Tibial nerve (tissue), 4 donors: ENCODE measurements at regions not wholly inside any gene's neighbourhood (a gene's known extent, or its start where the extent isn't known, plus 50 kb on each side); places are given as distances from the start of the nearest gene placed in this dataset.

Experiments
- DNase-seq, 2 donors: peaks; one replicate each; pipeline ENCODE4 v3.0.0-alpha.2; 2019; ENCODE audit warnings: low spot score in 2 of 2
- H3K27ac ChIP-seq, 4 donors: fragments of 200-600 bp; sonication (generic) in 3 of 4; one replicate each; pipeline ENCODE4 v1.5.1; 2017 to 2019; ENCODE audit warnings: mild to moderate bottlenecking in 1 of 4
- H3K27me3 ChIP-seq, 2 donors: fragments of 200-600 bp; sonication (generic) in 1 of 2; one replicate each; pipeline versions ENCODE4 v1.5.1 to v1.6.0; 2017 to 2019
- H3K36me3 ChIP-seq, 3 donors: fragments of 200-600 bp; sonication (generic); one replicate each; pipeline ENCODE4 v1.5.1; 2018 to 2019
- H3K4me1 ChIP-seq, 4 donors: fragments of 200-600 bp; sonication (generic) in 3 of 4; one replicate each; pipeline ENCODE4 v1.5.1; 2017 to 2019
- H3K4me3 ChIP-seq, 4 donors: fragments of 200-600 bp; sonication (generic) in 3 of 4; one replicate each; pipeline ENCODE4 v1.5.1; 2017 to 2019; ENCODE audit warnings: mild to moderate bottlenecking in 1 of 4, moderate library complexity in 1 of 4
- H3K9me3 ChIP-seq, 4 donors: fragments of 200-600 bp; sonication (generic) in 3 of 4; one replicate each; pipeline ENCODE4 v1.5.1; 2017 to 2019
- CTCF ChIP-seq, 5 experiments: fragments of 200-600 bp in 3 of 5; fragments of 450-650 bp in 2 of 5; sonication (generic) in 3 of 5; IDR thresholded peaks; one replicate each; pipeline ENCODE4 v1.5.1; 2016 to 2019; ENCODE audit warnings: antibody characterized with exemption in 5 of 5, mild to moderate bottlenecking in 3 of 5, moderate library complexity in 2 of 5
- EP300 ChIP-seq, 2 donors: sonication (generic); formaldehyde crosslinking; IDR thresholded peaks; one replicate each; pipeline ENCODE4 v1.6.1; 2017; ENCODE audit warnings: antibody characterized with exemption in 2 of 2, mild to moderate bottlenecking in 1 of 2
- POLR2A ChIP-seq, 2 donors: fragments of 450-650 bp; IDR thresholded peaks; one replicate each; pipeline ENCODE4 v1.6.1; 2017; ENCODE audit warnings: antibody characterized with exemption in 2 of 2, mild to moderate bottlenecking in 2 of 2, moderate library complexity in 2 of 2
- WGBS, 2 donors: methylation state at CpG; one replicate each; pipeline ENCODE4 v1.1.5; 2018; 5-methylcytosine and 5-hydroxymethylcytosine counted together

DNA sequence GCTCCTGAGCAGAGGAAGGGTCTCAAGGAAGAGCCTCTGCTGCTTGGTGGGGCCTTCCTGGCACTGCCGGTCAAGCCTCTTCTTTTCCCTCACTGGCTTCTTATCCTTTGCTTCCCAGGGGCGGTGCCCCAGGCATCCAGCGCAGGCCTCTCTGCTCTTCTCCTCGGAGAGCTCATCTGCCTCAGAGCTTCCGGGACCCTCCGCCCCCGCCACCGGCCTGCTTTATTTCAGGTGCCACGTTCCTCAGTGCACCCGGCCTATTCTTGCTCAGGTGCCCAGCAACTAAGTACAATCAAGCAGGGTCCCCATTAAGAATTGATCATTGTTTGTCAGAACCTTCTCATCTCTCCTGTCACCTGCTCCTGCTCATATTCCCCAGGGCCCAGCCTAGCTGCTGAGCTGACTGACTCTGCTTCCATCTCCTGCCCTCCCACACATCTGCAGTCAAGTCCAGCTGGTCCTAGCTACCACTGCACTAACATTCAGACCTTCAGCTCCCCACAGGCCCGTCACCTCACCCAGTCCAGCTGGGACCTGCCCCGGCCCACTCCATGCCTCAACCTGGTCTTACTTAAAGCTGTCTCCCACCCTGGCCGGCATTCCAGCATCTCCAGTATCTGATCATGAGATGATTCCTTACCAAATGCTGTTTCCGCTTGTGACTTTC, 114.3 kb upstream of the BOD1 start:
- no peak for DNase-seq
- no peak for TF ChIP-seq POLR2A (IDR thresholded peaks at IDR 0.05)
- TF ChIP-seq CTCF (IDR thresholded peaks at IDR 0.05), result no peak
- no peak for TF ChIP-seq EP300 (IDR thresholded peaks at IDR 0.05)
- 83 to 90% methylated on average over 14 of the region's 14 CpGs for WGBS, 2 donors

GRCh38 chr5:173733021-173733420, 116.6 kb upstream of the BOD1 start:
- Histone ChIP-seq H3K4me3 (no peak overlapping the region), H3K9me3 (no peaks in the 10 kb centered on the region), H3K4me1 (no peaks in the 10 kb centered on the region), H3K27me3 (no peaks in the 10 kb centered on the region), H3K27ac (no peak overlapping the region), H3K36me3 (no peaks in the 10 kb centered on the region)
- WGBS, 2 donors, result 80 to 81% methylated on average over 5 of the region's 5 CpGs
- no peak for TF ChIP-seq CTCF (IDR thresholded peaks at IDR 0.05)
- TF ChIP-seq POLR2A (IDR thresholded peaks at IDR 0.05), result no peak
- TF ChIP-seq EP300 (IDR thresholded peaks at IDR 0.05), result no peak
- no peak for DNase-seq

More for the DNA sequence above, 114.3 kb upstream of the BOD1 start:
- Histone ChIP-seq H3K4me1 (no peaks in the 10 kb centered on the region), H3K27ac (no peak overlapping the region), H3K4me3 (no peak overlapping the region), H3K9me3 (peaks cover 0 to 5% (median 2%) of the 10 kb centered on the region in 4 donors), H3K27me3 (no peaks in the 10 kb centered on the region), H3K36me3 (no peaks in the 10 kb centered on the region)

DNA sequence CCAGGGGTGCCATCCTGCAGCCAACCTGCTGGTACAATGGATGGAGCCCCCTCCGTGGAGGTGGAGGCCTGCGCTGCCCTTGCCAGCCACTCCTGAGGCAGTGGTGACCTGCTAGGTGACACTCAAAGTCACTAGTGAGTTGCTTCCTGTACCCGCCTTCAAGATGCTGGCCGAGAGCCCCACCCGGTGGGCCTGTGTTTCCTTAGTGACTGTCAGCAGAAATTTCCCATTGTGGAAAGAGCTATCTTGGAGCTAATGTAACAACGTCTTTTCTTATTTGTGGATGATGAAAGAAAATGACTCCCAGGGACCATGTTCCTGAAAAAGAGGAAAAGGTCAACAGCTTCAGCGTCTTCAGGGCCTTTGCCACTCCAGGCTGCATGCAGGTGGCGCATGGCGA, 117.0 kb upstream of the BOD1 start:
- Histone ChIP-seq H3K36me3 (no peaks in the 10 kb centered on the region), H3K9me3 (no peaks in the 10 kb centered on the region), H3K27ac (no peak overlapping the region), H3K27me3 (no peaks in the 10 kb centered on the region), H3K4me1 (no peaks in the 10 kb centered on the region), H3K4me3 (no peak overlapping the region)
- TF ChIP-seq CTCF (IDR thresholded peaks at IDR 0.05) (no peak), EP300 (IDR thresholded peaks at IDR 0.05) (no peak), POLR2A (IDR thresholded peaks at IDR 0.05) (no peak)
- DNase-seq, result no peak
- WGBS, 2 donors, result 78% methylated on average over 7 to 9 of the region's 9 CpGs

DNA sequence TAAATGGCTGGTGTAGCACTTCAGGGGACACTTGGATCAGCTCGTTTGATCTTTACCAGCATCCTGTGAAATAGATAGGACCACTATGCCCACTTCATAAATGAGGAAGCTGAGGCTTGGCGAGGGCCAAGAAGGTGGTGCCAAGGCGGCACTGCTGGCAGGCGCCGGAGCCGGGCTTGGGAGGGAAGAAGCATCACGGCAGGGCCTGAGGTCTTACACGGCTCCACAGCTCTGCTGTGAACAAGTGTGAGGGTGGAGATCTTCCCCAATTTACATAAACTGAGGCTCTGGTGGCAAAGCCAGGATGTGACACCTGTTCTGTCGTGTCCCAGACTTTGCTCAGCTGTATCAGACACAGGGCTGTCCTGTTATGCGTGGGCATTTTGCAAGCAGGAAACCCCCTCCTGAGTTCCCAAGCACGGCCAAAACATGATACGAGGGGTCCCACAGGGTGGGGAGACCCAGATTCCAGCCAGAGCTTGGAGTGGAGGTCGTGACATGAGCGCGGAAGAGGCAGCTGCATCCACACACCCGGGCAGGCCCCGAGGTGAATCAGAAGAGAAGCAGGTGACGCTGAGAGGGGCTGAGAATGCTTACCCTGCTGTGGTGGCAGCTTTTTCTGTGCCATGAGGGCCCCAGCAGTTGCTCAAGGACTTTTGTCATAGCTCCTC, 117.5 kb upstream of the BOD1 start:
- TF ChIP-seq CTCF (IDR thresholded peaks at IDR 0.05), result no peak
- no peaks in the 10 kb centered on the region for H3K9me3 ChIP-seq
- no peaks in the 10 kb centered on the region for H3K27me3 ChIP-seq
- H3K36me3 ChIP-seq, result no peaks in the 10 kb centered on the region
- DNase-seq, result no peak
- no peaks in the 10 kb centered on the region for H3K4me1 ChIP-seq
- no peak overlapping the region for H3K4me3 ChIP-seq
- H3K27ac ChIP-seq, result no peak overlapping the region
- 83 to 88% methylated on average over 17 to 18 of the region's 18 CpGs for WGBS, 2 donors

DNA sequence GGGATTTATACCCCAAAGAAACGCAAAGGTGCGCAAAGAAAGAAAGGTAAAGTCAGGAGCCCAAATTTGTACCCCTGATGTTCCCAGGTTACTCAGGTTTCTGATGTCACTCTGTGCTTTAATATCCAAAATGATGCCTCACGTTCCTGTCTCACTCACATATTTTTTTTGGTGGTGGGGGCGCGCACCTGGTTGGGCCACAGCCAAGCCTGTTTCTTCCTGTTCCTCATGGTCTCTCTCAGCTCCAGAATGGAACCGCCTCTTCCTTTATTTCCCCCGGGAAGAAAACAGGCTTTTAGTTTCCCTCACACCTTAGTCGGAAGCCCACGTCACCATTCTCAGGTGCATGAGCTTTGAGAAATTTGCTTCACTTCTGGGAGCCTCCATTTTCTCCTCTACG, 118.3 kb upstream of the BOD1 start:
- Histone ChIP-seq H3K27me3 (no peaks in the 10 kb centered on the region), H3K27ac (no peak overlapping the region), H3K9me3 (no peaks in the 10 kb centered on the region), H3K36me3 (no peaks in the 10 kb centered on the region), H3K4me1 (no peaks in the 10 kb centered on the region), H3K4me3 (no peak overlapping the region)
- DNase-seq, result no peak
- 75 to 81% methylated on average over 10 of the region's 10 CpGs for WGBS, 2 donors
- no peak for TF ChIP-seq EP300 (IDR thresholded peaks at IDR 0.05)
- no peak for TF ChIP-seq CTCF (IDR thresholded peaks at IDR 0.05)
- TF ChIP-seq POLR2A (IDR thresholded peaks at IDR 0.05), result no peak
